ENCODE measurements at regions not wholly inside any gene's neighbourhood (a gene's known extent, or its start where the extent isn't known, plus 50 kb on each side); places are given as distances from the start of the nearest gene placed in this dataset.

- no peak for TF ChIP-seq CTCF (conservative IDR thresholded peaks at IDR 0.05; ENCODE audit: low read length)
- no peak for TF ChIP-seq EZH2phosphoT487 (IDR thresholded peaks at IDR 0.05; ENCODE audit: borderline replicate concordance, low read depth, low read length)
These were observed 296.9 kb downstream of the RAP2B start for GRCh38 chr3:153458881-153459280.
